HL-60 (cell line): ENCODE measurements at regions not wholly inside any gene's neighbourhood (a gene's known extent, or its start where the extent isn't known, plus 50 kb on each side); places are given as distances from the start of the nearest gene placed in this dataset.

Experiments used
- DNase-seq, 2 experiments: peaks; one replicate each; pipeline ENCODE4 v3.0.0-alpha.2; 2010 to 2020; ENCODE audit warnings: low read depth in 1 of 2, low spot score in 1 of 2
- H3K27ac ChIP-seq: fragments of 250-450 bp; sonication (Bioruptor Pico); replicated peaks from 2 replicates; pipeline ENCODE4 v1.5.1; 2020; ENCODE audit warnings: mild to moderate bottlenecking, moderate library complexity
- H3K27me3 ChIP-seq: fragments of 250-450 bp; sonication (Bioruptor Pico); 2 replicates; pipeline ENCODE4 v1.5.1; 2021; ENCODE audit warnings: mild to moderate bottlenecking, moderate library complexity; ENCODE audit not compliant: insufficient read depth, poor library complexity, severe bottlenecking
- H3K4me3 ChIP-seq: replicated peaks from 2 replicates; pipeline ENCODE4 v1.5.1; 2011; ENCODE audit warnings: mild to moderate bottlenecking, control low read depth, low read length; ENCODE audit not compliant: insufficient read depth
- GABPA ChIP-seq: IDR thresholded peaks from 2 replicates; pipeline ENCODE4 v1.6.1; 2012; ENCODE audit warnings: low read depth
- POLR2AphosphoS5 ChIP-seq: IDR thresholded peaks from 2 replicates; pipeline ENCODE4 v1.6.1; 2012; ENCODE audit warnings: low read depth
- SPI1 ChIP-seq: IDR thresholded peaks from 2 replicates; pipeline ENCODE4 v1.6.1; 2012; ENCODE audit warnings: low read depth, mild to moderate bottlenecking, borderline replicate concordance
- TF ChIP-seq, protein P1 (sequence below): IDR thresholded peaks from 2 replicates; pipeline ENCODE4 v1.6.1; 2012; ENCODE audit warnings: low read depth; ENCODE audit not compliant: insufficient replicate concordance
- TF ChIP-seq, protein P2 (sequence below): IDR thresholded peaks from one replicate; pipeline ENCODE4 v1.5.1; 2011; ENCODE audit warnings: low read length, control low read depth, inconsistent platforms; ENCODE audit not compliant: insufficient read depth

DNA sequence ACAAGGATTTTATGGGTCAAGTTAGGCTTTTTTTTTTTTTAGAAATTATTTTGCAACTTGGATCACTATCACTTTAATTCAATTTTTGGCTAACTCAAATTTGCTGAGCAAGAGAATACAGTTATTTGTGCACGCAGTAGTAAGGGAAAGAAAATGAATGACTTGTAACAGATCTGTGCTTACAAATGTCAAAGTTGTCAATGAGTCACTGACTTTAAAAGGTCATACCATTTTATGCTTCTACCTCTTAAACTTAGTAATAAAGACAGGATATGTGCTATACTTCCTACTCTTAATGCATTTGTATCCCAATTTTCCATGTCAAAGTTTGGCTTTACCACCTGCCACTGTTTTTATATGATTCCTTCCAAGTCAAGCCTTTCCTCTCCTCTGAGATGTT is 131.1 kb upstream of the FBXO33 start:
- no peaks in the 10 kb centered on the region for H3K27me3 ChIP-seq
- no peak for DNase-seq
- no peak overlapping the region for H3K27ac ChIP-seq
- no peak overlapping the region for H3K4me3 ChIP-seq
- TF ChIP-seq SPI1 (no peak), POLR2AphosphoS5 (no peak), GABPA (no peak)
- TF ChIP-seq, protein P1, sequence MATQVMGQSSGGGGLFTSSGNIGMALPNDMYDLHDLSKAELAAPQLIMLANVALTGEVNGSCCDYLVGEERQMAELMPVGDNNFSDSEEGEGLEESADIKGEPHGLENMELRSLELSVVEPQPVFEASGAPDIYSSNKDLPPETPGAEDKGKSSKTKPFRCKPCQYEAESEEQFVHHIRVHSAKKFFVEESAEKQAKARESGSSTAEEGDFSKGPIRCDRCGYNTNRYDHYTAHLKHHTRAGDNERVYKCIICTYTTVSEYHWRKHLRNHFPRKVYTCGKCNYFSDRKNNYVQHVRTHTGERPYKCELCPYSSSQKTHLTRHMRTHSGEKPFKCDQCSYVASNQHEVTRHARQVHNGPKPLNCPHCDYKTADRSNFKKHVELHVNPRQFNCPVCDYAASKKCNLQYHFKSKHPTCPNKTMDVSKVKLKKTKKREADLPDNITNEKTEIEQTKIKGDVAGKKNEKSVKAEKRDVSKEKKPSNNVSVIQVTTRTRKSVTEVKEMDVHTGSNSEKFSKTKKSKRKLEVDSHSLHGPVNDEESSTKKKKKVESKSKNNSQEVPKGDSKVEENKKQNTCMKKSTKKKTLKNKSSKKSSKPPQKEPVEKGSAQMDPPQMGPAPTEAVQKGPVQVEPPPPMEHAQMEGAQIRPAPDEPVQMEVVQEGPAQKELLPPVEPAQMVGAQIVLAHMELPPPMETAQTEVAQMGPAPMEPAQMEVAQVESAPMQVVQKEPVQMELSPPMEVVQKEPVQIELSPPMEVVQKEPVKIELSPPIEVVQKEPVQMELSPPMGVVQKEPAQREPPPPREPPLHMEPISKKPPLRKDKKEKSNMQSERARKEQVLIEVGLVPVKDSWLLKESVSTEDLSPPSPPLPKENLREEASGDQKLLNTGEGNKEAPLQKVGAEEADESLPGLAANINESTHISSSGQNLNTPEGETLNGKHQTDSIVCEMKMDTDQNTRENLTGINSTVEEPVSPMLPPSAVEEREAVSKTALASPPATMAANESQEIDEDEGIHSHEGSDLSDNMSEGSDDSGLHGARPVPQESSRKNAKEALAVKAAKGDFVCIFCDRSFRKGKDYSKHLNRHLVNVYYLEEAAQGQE, result no peak
- TF ChIP-seq, protein P2, sequence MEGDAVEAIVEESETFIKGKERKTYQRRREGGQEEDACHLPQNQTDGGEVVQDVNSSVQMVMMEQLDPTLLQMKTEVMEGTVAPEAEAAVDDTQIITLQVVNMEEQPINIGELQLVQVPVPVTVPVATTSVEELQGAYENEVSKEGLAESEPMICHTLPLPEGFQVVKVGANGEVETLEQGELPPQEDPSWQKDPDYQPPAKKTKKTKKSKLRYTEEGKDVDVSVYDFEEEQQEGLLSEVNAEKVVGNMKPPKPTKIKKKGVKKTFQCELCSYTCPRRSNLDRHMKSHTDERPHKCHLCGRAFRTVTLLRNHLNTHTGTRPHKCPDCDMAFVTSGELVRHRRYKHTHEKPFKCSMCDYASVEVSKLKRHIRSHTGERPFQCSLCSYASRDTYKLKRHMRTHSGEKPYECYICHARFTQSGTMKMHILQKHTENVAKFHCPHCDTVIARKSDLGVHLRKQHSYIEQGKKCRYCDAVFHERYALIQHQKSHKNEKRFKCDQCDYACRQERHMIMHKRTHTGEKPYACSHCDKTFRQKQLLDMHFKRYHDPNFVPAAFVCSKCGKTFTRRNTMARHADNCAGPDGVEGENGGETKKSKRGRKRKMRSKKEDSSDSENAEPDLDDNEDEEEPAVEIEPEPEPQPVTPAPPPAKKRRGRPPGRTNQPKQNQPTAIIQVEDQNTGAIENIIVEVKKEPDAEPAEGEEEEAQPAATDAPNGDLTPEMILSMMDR, result no peak

DNA sequence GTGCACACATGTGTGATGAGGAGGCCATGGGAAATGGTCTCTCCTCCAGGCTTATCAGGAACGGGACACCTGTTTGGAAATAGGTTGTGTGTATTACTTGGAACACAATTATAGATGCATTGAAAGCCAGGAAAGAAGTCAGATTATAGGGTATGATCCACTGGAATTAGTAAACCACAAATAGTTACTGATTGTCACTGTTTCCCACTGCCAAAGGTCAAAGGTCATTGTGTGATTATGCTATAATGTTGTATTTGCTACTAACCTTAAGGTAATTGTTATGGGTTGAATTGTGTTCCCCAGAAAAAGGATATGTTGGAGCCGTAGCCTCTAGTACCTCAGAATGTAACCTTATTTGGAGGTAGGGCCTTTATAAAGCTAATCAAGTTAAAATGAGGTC is 129.9 kb upstream of the FBXO33 start:
- no peak for DNase-seq
- no peak overlapping the region for H3K27ac ChIP-seq
- TF ChIP-seq POLR2AphosphoS5, result no peak
- TF ChIP-seq GABPA, result no peak
- TF ChIP-seq, protein P1, result no peak
- TF ChIP-seq, protein P2, result no peak
- no peak for TF ChIP-seq SPI1
- no peaks in the 10 kb centered on the region for H3K27me3 ChIP-seq
- H3K4me3 ChIP-seq, result no peak overlapping the region

DNA sequence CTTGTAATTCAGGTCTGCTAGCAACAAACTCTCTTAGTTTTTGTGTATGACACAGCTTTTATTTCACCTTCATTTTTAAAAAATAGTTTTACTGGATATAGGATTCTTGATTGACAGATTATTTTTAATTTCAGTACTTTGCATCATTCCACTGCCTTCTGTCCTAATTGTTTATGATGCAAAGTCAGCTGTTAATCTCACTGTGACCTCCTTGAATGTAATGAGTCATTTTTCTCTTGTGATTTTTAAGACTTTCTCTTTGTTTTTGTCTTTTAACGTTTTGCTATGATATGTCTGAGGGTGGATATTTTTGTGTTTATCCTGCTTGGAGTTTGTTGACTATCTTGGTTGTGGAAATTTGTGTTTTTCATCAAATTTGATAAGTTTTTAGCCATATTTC is 126.3 kb upstream of the FBXO33 start:
- no peak for TF ChIP-seq POLR2AphosphoS5
- no peak for TF ChIP-seq SPI1
- TF ChIP-seq, protein P1, result no peak
- no peak for TF ChIP-seq GABPA
- TF ChIP-seq, protein P2, result no peak
- Histone ChIP-seq H3K27me3 (no peaks in the 10 kb centered on the region), H3K27ac (no peak overlapping the region), H3K4me3 (no peak overlapping the region)
- DNase-seq, result no peak
